ENCODE measurements at regions not wholly inside any gene's neighbourhood (a gene's known extent, or its start where the extent isn't known, plus 50 kb on each side); places are given as distances from the start of the nearest gene placed in this dataset.

DNA sequence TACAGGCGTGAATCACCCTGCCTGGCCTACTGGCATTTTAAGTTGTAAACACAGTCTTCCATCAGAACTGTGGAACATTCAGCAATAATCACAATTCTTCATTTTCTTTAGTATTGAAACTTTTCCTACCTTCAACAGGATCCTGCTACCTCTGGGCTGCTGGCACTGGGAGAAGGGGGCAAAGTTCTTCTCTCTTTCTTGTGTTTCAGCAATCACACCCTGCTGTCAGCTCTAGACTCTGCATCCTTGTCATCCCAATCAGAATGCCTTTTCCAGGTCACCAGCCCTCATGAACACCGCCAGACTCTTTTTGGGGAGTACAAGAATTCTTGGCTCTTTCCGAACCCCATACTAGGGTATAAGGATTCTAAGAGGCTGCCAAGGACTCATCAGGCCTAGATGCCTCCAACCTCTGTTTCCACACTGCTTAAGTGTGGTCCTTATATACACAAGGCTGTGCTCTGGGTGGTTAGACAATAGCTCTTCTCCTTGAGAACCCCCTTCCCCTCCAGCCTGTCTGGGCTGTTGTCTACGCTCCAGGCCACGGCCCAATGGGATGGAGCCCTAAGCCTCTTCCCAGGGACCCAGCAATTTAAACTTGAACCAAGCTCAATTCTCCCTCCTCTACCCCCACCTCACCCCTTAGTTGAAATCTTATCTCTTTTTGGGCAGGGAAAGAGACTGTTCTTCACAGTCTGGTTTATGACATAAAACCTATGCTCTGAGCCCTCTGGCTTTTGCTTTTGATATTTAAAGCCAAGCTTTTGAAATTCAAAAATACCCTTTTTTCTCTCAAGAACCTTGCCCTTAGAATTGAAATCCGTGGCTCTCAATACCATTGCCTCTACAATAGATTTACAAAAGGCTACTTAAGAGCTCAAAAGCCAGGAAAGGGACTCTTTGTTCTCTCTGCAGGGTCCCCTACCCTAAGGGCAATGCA, 327.4 kb downstream of the BUD13 start:
- no peak overlapping the region for H3K27ac ChIP-seq
- H3K4me1 ChIP-seq, result peaks cover 0 to 14% (median 4%) of the 10 kb centered on the region in 3 donors
- DNase-seq, result no peak
- TF ChIP-seq, protein P1, sequence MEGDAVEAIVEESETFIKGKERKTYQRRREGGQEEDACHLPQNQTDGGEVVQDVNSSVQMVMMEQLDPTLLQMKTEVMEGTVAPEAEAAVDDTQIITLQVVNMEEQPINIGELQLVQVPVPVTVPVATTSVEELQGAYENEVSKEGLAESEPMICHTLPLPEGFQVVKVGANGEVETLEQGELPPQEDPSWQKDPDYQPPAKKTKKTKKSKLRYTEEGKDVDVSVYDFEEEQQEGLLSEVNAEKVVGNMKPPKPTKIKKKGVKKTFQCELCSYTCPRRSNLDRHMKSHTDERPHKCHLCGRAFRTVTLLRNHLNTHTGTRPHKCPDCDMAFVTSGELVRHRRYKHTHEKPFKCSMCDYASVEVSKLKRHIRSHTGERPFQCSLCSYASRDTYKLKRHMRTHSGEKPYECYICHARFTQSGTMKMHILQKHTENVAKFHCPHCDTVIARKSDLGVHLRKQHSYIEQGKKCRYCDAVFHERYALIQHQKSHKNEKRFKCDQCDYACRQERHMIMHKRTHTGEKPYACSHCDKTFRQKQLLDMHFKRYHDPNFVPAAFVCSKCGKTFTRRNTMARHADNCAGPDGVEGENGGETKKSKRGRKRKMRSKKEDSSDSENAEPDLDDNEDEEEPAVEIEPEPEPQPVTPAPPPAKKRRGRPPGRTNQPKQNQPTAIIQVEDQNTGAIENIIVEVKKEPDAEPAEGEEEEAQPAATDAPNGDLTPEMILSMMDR (IDR thresholded peaks at IDR 0.05), result no peak
- no peak for TF ChIP-seq POLR2A (IDR thresholded peaks at IDR 0.05)
- WGBS, 2 donors, result 62 to 70% methylated on average over 6 of the region's 6 CpGs
- no peaks in the 10 kb centered on the region for H3K27me3 ChIP-seq
- H3K9me3 ChIP-seq, result peaks cover 0 to 3% (median 1%) of the 10 kb centered on the region in 3 donors
- no peaks in the 10 kb centered on the region for H3K36me3 ChIP-seq
- no peak overlapping the region for H3K4me3 ChIP-seq
- intact Hi-C loops (cut with DNase I), result no loop called here

DNA sequence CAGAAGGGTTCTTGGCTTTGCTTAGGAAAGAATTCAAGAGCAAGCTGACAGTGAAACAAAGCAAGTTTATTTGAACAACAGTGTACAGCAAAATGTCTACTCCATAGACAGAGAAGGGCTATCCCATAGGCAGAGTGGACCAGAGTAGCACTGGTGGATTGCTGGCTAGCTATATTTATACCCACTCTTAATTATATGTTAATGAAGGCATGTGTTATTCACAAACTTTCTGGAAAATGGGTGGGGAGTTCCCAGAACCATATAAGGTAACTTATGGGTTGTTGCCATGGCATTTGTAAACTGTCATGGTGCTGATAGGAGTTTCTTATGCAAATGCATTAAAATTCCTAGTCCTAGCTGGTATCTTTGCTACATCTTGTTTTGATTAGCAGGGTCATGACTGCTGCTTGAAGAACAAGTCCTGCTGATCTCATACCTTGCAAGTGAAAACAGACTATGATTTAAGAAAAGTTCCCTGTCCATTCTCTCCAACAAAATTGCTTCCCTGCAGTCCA, 330.5 kb downstream of the BUD13 start:
- TF ChIP-seq POLR2A (IDR thresholded peaks at IDR 0.05), result no peak
- TF ChIP-seq, protein P1 (IDR thresholded peaks at IDR 0.05), result no peak
- intact Hi-C loops (cut with DNase I), result no loop called here
- H3K27me3 ChIP-seq, result no peaks in the 10 kb centered on the region
- H3K4me3 ChIP-seq, result no peak overlapping the region
- H3K4me1 ChIP-seq, result peaks cover 0 to 14% (median 4%) of the 10 kb centered on the region in 3 donors
- H3K27ac ChIP-seq, result no peak overlapping the region
- H3K9me3 ChIP-seq, result peaks cover 0 to 4% (median 0%) of the 10 kb centered on the region in 3 donors
- no peak for DNase-seq
- no peaks in the 10 kb centered on the region for H3K36me3 ChIP-seq

DNA sequence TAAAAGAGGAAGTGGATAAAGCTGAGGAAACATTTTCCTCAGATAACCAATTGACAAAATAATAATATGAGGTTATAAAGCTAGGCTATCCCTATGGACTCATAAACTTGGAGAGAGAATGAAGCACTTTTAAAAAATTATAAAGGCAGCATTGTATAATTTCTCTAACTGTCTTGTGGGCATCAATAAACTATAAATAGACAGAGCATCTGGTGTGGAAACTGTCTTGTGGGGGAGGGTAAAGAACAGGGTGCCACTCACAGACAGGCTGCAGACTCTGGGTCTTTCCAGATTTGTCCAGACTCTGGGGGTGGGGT, 333.5 kb downstream of the BUD13 start:
- Histone ChIP-seq H3K4me3 (no peak overlapping the region), H3K4me1 (no peaks in the 10 kb centered on the region), H3K27ac (no peak overlapping the region), H3K27me3 (peaks cover 0 to 11% (median 0%) of the 10 kb centered on the region in 4 donors), H3K36me3 (no peaks in the 10 kb centered on the region), H3K9me3 (peaks cover 0 to 4% (median 0%) of the 10 kb centered on the region in 3 donors)
- intact Hi-C loops (cut with DNase I), result no loop called here
- TF ChIP-seq, protein P1 (IDR thresholded peaks at IDR 0.05), result no peak
- TF ChIP-seq POLR2A (IDR thresholded peaks at IDR 0.05), result no peak
- DNase-seq, result no peak

DNA sequence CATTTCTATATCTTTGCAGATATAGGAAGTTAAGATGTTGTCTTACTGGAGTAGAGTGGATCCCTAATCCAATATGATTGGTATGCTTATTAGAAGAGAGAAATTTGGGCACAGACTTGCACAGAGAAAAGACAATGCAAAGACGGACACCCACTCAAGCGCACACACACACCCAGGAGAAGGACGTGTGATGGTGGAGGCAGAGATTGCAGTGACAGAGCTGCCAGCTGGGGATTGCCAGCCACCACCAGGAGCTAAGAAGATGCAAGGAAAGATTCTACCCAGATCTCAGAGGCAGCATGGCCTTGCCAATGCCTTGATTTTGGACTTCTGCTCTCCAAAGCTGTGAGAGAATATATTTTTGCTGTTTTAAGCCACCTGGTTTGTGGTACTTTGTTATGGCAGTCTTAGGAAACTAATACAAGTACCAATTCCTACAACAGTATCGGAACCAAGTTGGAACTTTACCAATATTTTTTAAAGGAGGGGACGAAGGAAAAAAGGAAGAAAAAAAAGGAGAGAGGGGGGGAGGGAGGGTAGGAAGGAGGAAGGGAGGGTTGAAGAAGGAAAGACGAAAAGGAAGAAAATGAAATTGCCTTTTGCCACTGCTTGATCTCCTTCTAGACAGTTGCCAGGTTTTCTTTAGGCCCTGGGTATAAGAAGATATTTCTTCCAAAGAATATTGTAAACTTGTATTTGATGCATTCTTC, 334.0 kb downstream of the BUD13 start:
- Histone ChIP-seq H3K4me1 (no peaks in the 10 kb centered on the region), H3K27ac (no peak overlapping the region), H3K9me3 (peaks cover 0 to 4% (median 0%) of the 10 kb centered on the region in 3 donors), H3K4me3 (no peak overlapping the region), H3K27me3 (peaks cover 0 to 14% (median 0%) of the 10 kb centered on the region in 4 donors), H3K36me3 (no peaks in the 10 kb centered on the region)
- TF ChIP-seq POLR2A (IDR thresholded peaks at IDR 0.05), result no peak
- TF ChIP-seq, protein P1 (IDR thresholded peaks at IDR 0.05), result no peak
- 72 to 82% methylated on average over 6 of the region's 6 CpGs for WGBS, 2 donors
- DNase-seq, result no peak
- intact Hi-C loops (cut with DNase I), result no loop called here

DNA sequence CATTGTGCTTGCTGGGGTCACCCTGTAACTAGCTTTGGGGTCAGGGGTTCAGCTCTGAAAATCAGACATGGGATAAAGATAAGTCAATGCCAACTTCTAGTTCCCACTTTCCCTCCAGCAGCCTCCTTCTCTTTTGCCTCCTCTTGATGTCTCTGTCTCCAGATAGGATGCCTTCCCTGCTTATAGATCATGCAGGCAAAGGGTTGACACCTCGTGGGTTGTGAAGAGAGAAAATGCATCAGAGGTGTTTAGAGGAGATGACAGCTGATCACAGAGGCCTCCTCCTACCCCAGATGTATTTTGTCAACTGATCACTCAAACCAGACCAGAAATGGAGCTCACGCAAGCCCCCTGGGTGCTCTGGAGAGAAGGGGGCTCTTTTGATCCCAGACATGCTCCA, 337.8 kb downstream of the BUD13 start:
- WGBS, 2 donors, result 33 to 100% methylated on average over 1 of the region's 2 CpGs
- intact Hi-C loops (cut with DNase I), result no loop called here
- H3K36me3 ChIP-seq, result no peaks in the 10 kb centered on the region
- peaks cover 0 to 14% (median 0%) of the 10 kb centered on the region in 4 donors for H3K27me3 ChIP-seq
- no peak for DNase-seq
- TF ChIP-seq, protein P1 (IDR thresholded peaks at IDR 0.05), result no peak
- TF ChIP-seq POLR2A (IDR thresholded peaks at IDR 0.05), result no peak
- no peak overlapping the region for H3K27ac ChIP-seq
- H3K9me3 ChIP-seq, result no peaks in the 10 kb centered on the region
- H3K4me3 ChIP-seq, result no peak overlapping the region
- H3K4me1 ChIP-seq, result no peaks in the 10 kb centered on the region

All from esophagus squamous epithelium (tissue), 5 donors.